Body of pancreas (tissue), 4 donors: ENCODE measurements at regions not wholly inside any gene's neighbourhood (a gene's known extent, or its start where the extent isn't known, plus 50 kb on each side); places are given as distances from the start of the nearest gene placed in this dataset.

ENCODE experiments used
- ATAC-seq: fragments of 150-250 bp; one replicate; pipeline ENCODE4 v1.9.1; 2016
- DNase-seq, 4 donors: peaks; one replicate each; pipeline ENCODE4 v3.0.0-alpha.2; 2019
- H3K27ac ChIP-seq, 4 donors: fragments of 200-600 bp; sonication (generic); 1 replicate in 3 of 4; 2 replicates in 1 of 4; pipeline versions ENCODE4 v1.5.1 to v1.6.1; 2016 to 2019; ENCODE audit warnings: mild to moderate bottlenecking in 1 of 4, mixed read lengths in 1 of 4, moderate library complexity in 1 of 4
- H3K27me3 ChIP-seq, 2 donors: fragments of 200-600 bp; sonication (generic); one replicate each; pipeline ENCODE4 v1.6.0; 2016; ENCODE audit warnings: mild to moderate bottlenecking in 1 of 2
- H3K36me3 ChIP-seq, 2 donors: fragments of 200-600 bp; sonication (generic); replicated peaks in 1 of 2; 2 replicates each; pipeline ENCODE4 v1.5.1; 2016; ENCODE audit warnings: low read depth in 2 of 2; ENCODE audit not compliant: insufficient read depth in 1 of 2
- H3K4me1 ChIP-seq: fragments of 200-600 bp; sonication (generic); one replicate; pipeline ENCODE4 v1.6.0; 2016
- H3K4me3 ChIP-seq, 2 donors: fragments of 200-600 bp; sonication (generic); 1 replicate in 1 of 2; 2 replicates in 1 of 2; pipeline ENCODE4 v1.5.1; 2016 to 2019
- H3K9me3 ChIP-seq, 3 donors: fragments of 200-600 bp; sonication (generic); 1 replicate in 2 of 3; 2 replicates in 1 of 3; pipeline ENCODE4 v1.5.1; 2016
- POLR2A ChIP-seq, 3 donors: fragments of 450-650 bp; IDR thresholded peaks; one replicate each; pipeline ENCODE4 v1.6.1; 2016; ENCODE audit warnings: antibody characterized with exemption in 3 of 3, mild to moderate bottlenecking in 2 of 3
- WGBS, 2 donors: methylation state at CpG; one replicate each; pipeline ENCODE4 v1.1.5; 2017; 5-methylcytosine and 5-hydroxymethylcytosine counted together
- intact Hi-C: fragments of 100-400 bp; cut with DNase I; formaldehyde crosslinking; loops from one replicate; pipeline ENCODE4 v1.15.1; 2023
- TF ChIP-seq, protein P1 (sequence below), 7 experiments: fragments of 450-650 bp in 4 of 7; fragments of 200-600 bp in 3 of 7; sonication (generic) in 3 of 7; IDR thresholded peaks; one replicate each; pipeline ENCODE4 v1.5.1; 2016 to 2019; ENCODE audit warnings: antibody characterized with exemption in 7 of 7

DNA sequence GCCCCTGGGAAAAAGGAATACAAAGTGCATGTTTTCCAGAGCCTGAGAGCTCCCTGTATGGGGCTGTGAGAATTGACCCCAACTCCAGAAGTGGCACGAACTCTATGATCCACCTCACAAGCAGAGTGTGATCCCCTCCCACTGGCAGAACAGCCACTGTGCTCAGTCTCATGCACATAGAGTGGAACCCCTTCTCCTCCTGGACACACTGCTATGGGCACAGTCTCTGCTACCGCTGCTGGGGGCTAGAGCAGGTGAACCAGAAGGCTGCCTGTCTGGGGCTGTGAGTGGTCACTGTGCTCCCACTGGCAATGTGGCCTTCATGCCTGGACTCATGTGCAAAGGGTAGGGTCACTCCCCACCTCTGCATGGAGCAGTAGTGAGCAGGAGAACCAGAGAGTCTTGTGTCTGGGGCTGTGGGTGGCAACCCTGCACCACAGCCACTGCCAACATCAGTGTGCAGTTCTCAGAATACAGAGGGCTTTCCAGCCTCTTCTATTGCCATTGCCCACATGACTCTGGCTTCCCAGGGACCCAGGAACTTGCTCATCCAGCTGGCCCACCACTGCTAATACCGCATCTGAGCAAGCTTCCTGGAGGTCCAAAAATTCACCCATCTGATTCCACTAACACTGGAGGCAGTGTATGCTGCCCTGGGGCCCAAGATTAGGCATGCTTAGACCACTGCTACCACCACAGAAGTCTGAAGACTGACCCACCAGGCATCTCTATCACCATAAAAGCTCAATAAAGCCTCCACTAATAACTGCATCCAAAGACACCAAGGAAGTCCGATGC, 343.7 kb upstream of the SOX14 start:
- DNase-seq (no peak), ATAC-seq (no peak)
- 70 to 82% methylated on average over 4 of the region's 4 CpGs for WGBS, 2 donors
- Histone ChIP-seq H3K4me1 (no peaks in the 10 kb centered on the region), H3K27me3 (no peaks in the 10 kb centered on the region), H3K27ac (no peak overlapping the region), H3K36me3 (no peaks in the 10 kb centered on the region), H3K9me3 (peaks cover 0 to 16% (median 0%) of the 10 kb centered on the region in 3 donors), H3K4me3 (no peak overlapping the region)
- intact Hi-C loops = no loop called here
- TF ChIP-seq, protein P1, sequence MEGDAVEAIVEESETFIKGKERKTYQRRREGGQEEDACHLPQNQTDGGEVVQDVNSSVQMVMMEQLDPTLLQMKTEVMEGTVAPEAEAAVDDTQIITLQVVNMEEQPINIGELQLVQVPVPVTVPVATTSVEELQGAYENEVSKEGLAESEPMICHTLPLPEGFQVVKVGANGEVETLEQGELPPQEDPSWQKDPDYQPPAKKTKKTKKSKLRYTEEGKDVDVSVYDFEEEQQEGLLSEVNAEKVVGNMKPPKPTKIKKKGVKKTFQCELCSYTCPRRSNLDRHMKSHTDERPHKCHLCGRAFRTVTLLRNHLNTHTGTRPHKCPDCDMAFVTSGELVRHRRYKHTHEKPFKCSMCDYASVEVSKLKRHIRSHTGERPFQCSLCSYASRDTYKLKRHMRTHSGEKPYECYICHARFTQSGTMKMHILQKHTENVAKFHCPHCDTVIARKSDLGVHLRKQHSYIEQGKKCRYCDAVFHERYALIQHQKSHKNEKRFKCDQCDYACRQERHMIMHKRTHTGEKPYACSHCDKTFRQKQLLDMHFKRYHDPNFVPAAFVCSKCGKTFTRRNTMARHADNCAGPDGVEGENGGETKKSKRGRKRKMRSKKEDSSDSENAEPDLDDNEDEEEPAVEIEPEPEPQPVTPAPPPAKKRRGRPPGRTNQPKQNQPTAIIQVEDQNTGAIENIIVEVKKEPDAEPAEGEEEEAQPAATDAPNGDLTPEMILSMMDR (IDR thresholded peaks at IDR 0.05) = no peak
- no peak for TF ChIP-seq POLR2A (IDR thresholded peaks at IDR 0.05)

GRCh38 chr3:137438561-137438960, 325.6 kb upstream of the SOX14 start:
- DNase-seq (no peak), ATAC-seq (no peak)
- no peak for TF ChIP-seq POLR2A (IDR thresholded peaks at IDR 0.05)
- TF ChIP-seq, protein P1 (IDR thresholded peaks at IDR 0.05) = no peak
- H3K27me3 ChIP-seq = no peaks in the 10 kb centered on the region
- no peak overlapping the region for H3K27ac ChIP-seq
- H3K36me3 ChIP-seq = no peaks in the 10 kb centered on the region
- H3K4me1 ChIP-seq = no peaks in the 10 kb centered on the region
- H3K9me3 ChIP-seq = no peaks in the 10 kb centered on the region
- intact Hi-C loops = no loop called here
- no peak overlapping the region for H3K4me3 ChIP-seq

- H3K9me3 ChIP-seq = no peaks in the 10 kb centered on the region
- WGBS, 2 donors = 72 to 80% methylated on average over 4 of the region's 4 CpGs
- intact Hi-C loops = no loop called here
- no peaks in the 10 kb centered on the region for H3K36me3 ChIP-seq
- H3K4me1 ChIP-seq = no peaks in the 10 kb centered on the region
- ATAC-seq (no peak), DNase-seq (no peak)
- TF ChIP-seq POLR2A (IDR thresholded peaks at IDR 0.05) = no peak
- TF ChIP-seq, protein P1 (IDR thresholded peaks at IDR 0.05) = no peak
- H3K4me3 ChIP-seq = no peak overlapping the region
- no peak overlapping the region for H3K27ac ChIP-seq
- H3K27me3 ChIP-seq = no peaks in the 10 kb centered on the region
These were observed 303.2 kb upstream of the SOX14 start for GRCh38 chr3:137460944-137461343.

- TF ChIP-seq POLR2A (IDR thresholded peaks at IDR 0.05) = no peak
- TF ChIP-seq, protein P1 (IDR thresholded peaks at IDR 0.05) = no peak
- WGBS, 2 donors = 65 to 75% methylated on average over 5 of the region's 5 CpGs
- intact Hi-C loops = no loop called here
- no peak overlapping the region for H3K27ac ChIP-seq
- H3K4me3 ChIP-seq = no peak overlapping the region
- H3K9me3 ChIP-seq = no peaks in the 10 kb centered on the region
- ATAC-seq (no peak), DNase-seq (no peak)
- H3K27me3 ChIP-seq = no peaks in the 10 kb centered on the region
- H3K4me1 ChIP-seq = no peaks in the 10 kb centered on the region
- no peaks in the 10 kb centered on the region for H3K36me3 ChIP-seq
These were observed 301.0 kb upstream of the SOX14 start for GRCh38 chr3:137463131-137463530.

- H3K4me1 ChIP-seq = no peaks in the 10 kb centered on the region
- H3K27ac ChIP-seq = no peak overlapping the region
- DNase-seq (no peak), ATAC-seq (no peak)
- TF ChIP-seq, protein P1 (IDR thresholded peaks at IDR 0.05) = no peak
- no peak for TF ChIP-seq POLR2A (IDR thresholded peaks at IDR 0.05)
- 30 to 31% methylated on average over 4 of the region's 4 CpGs for whole genome bisulfite sequencing, 2 donors
- H3K27me3 ChIP-seq = no peaks in the 10 kb centered on the region
- H3K9me3 ChIP-seq = no peaks in the 10 kb centered on the region
- H3K36me3 ChIP-seq = no peaks in the 10 kb centered on the region
- H3K4me3 ChIP-seq = no peak overlapping the region
- intact Hi-C loops = no loop called here
These were observed 299.8 kb upstream of the SOX14 start for GRCh38 chr3:137464341-137464740.
